A549 (cell line): ENCODE measurements at regions not wholly inside any gene's neighbourhood (a gene's known extent, or its start where the extent isn't known, plus 50 kb on each side); places are given as distances from the start of the nearest gene placed in this dataset.

ENCODE experiments used
- ATAC-seq, 2 experiments: fragments of 200-7000 bp in 1 of 2; fragments of >200 bp in 1 of 2; cut with Nextera tagmentation in 1 of 2; cut with Tn5 transposase in 1 of 2; 3 replicates each; pipeline versions ENCODE4 v1.8.0 to v1.9.1; 2018 to 2020; ENCODE audit warnings: mild to moderate bottlenecking in 1 of 2, moderate library complexity in 1 of 2
- CTCF ChIA-PET: fragments of 300-600 bp; sonication (Branson Sonifier 250); formaldehyde crosslinking; extraction: SDS; loops from one replicate; lab custom pipeline; 2021; ENCODE audit warnings: antibody characterized with exemption, inconsistent platforms; lab: Yijun Ruan, JAX
- POLR2A ChIA-PET: fragments of 350-600 bp; formaldehyde crosslinking; extraction: SDS; loops from one replicate; lab custom pipeline; 2021; ENCODE audit warnings: antibody characterized with exemption, inconsistent platforms; lab: Yijun Ruan, JAX
- DNase-seq, 2 experiments: peaks; one replicate each; pipeline versions ENCODE4 v3.0.0 to v3.0.0-alpha.2; 2011 to 2016; ENCODE audit warnings: low read depth in 1 of 2, low spot score in 1 of 2
- FAIRE-seq: peaks from 2 replicates; lab custom pipeline; 2011; peaks lifted over from hg19 to GRCh38; lab: Jason Lieb, UNC
- H3K27ac ChIP-seq, 2 experiments: fragments of >200 bp; sonication (Bioruptor Twin); formaldehyde crosslinking; 3 replicates each; pipeline ENCODE4 v1.5.1; 2016 to 2017
- H3K4me1 ChIP-seq: fragments of >200 bp; sonication (Bioruptor Twin); formaldehyde crosslinking; 3 replicates; pipeline ENCODE4 v1.6.1; 2016
- H3K4me2 ChIP-seq: fragments of >200 bp; sonication (Bioruptor Twin); formaldehyde crosslinking; 3 replicates; pipeline ENCODE4 v1.6.1; 2016
- H3K4me3 ChIP-seq: fragments of >200 bp; sonication (Bioruptor Twin); formaldehyde crosslinking; 3 replicates; pipeline ENCODE4 v1.5.1; 2016
- H3K9me3 ChIP-seq: fragments of >200 bp; sonication (Bioruptor Twin); formaldehyde crosslinking; 3 replicates; pipeline ENCODE4 v1.6.1; 2016
- BHLHE40 ChIP-seq: IDR thresholded peaks from 2 replicates; pipeline ENCODE4 v1.6.1; 2012; ENCODE audit warnings: low read depth, low read length, inconsistent platforms
- CBX8 ChIP-seq: fragments of 200-600 bp; sonication (generic); IDR thresholded peaks from 2 replicates; pipeline ENCODE4 v1.6.1; 2016
- CEBPB ChIP-seq, 2 experiments: fragments of >200 bp in 1 of 2; sonication (Bioruptor Twin) in 1 of 2; formaldehyde crosslinking in 1 of 2; IDR thresholded peaks; 2 replicates each; pipeline ENCODE4 v1.6.1; 2012 to 2016
- EHF ChIP-seq: fragments of 250-450 bp; sonication (Bioruptor Pico); IDR thresholded peaks from 2 replicates; pipeline ENCODE4 v1.5.0; 2020; ENCODE audit warnings: mild to moderate bottlenecking
- EHMT2 ChIP-seq: fragments of 200-600 bp; sonication (generic); IDR thresholded peaks from 2 replicates; pipeline ENCODE4 v1.6.1; 2016; ENCODE audit warnings: antibody characterized with exemption, low read depth, mild to moderate bottlenecking, moderate library complexity
- ESRRA ChIP-seq: fragments of 150-350 bp; IDR thresholded peaks from 2 replicates; pipeline ENCODE4 v1.6.1; 2014; ENCODE audit warnings: mild to moderate bottlenecking, low read length, borderline replicate concordance
- FOSL2 ChIP-seq, 2 experiments: fragments of 450-650 bp in 1 of 2; fragments of >200 bp in 1 of 2; sonication (Bioruptor Twin) in 1 of 2; formaldehyde crosslinking; IDR thresholded peaks; 2 replicates each; pipeline versions ENCODE4 v1.5.0 to v1.6.1; 2016 to 2020; ENCODE audit warnings: mild to moderate bottlenecking in 1 of 2, moderate library complexity in 1 of 2
- HOXA7 ChIP-seq: fragments of 250-450 bp; sonication (Bioruptor Pico); IDR thresholded peaks from 2 replicates; pipeline ENCODE4 v1.5.0; 2020; ENCODE audit warnings: mild to moderate bottlenecking, moderate library complexity
- HOXB13 ChIP-seq: fragments of 250-450 bp; sonication (Bioruptor Pico); IDR thresholded peaks from 2 replicates; pipeline ENCODE4 v1.5.0; 2020; ENCODE audit warnings: low read depth, mild to moderate bottlenecking, moderate library complexity
- HOXB5 ChIP-seq: fragments of 250-450 bp; sonication (Bioruptor Pico); IDR thresholded peaks from 2 replicates; pipeline ENCODE4 v1.5.0; 2020; ENCODE audit warnings: mild to moderate bottlenecking, moderate library complexity
- MAFK ChIP-seq: fragments of 450-650 bp; IDR thresholded peaks from 2 replicates; pipeline ENCODE4 v1.6.1; 2014; ENCODE audit not compliant: partially characterized antibody
- MYC ChIP-seq: IDR thresholded peaks from 2 replicates; pipeline ENCODE4 v1.6.1; 2012; ENCODE audit warnings: mild to moderate bottlenecking, inconsistent platforms, low read length, improper control_type of control experiment, borderline replicate concordance
- PHF8 ChIP-seq: fragments of 200-600 bp; sonication (generic); IDR thresholded peaks from 2 replicates; pipeline ENCODE4 v1.6.1; 2016; ENCODE audit warnings: low read depth, mild to moderate bottlenecking, antibody characterized with exemption, moderate library complexity, borderline replicate concordance
- POLR2A ChIP-seq: IDR thresholded peaks from 2 replicates; pipeline ENCODE4 v1.6.1; 2012; ENCODE audit warnings: mild to moderate bottlenecking, low read length
- RAD21 ChIP-seq, 2 experiments: fragments of >200 bp in 1 of 2; sonication (Bioruptor Twin) in 1 of 2; formaldehyde crosslinking in 1 of 2; IDR thresholded peaks in 1 of 2; conservative IDR thresholded peaks in 1 of 2; 2 replicates in 1 of 2; 3 replicates in 1 of 2; pipeline ENCODE4 v1.6.1; 2012 to 2018; ENCODE audit warnings: inconsistent platforms in 1 of 2
- RARB ChIP-seq: fragments of 250-450 bp; sonication (Bioruptor Pico); IDR thresholded peaks from 2 replicates; pipeline ENCODE4 v1.8.0; 2021; ENCODE audit warnings: mild to moderate bottlenecking, moderate library complexity
- RCOR1 ChIP-seq: fragments of 150-350 bp; IDR thresholded peaks from 2 replicates; pipeline ENCODE4 v1.6.1; 2014; ENCODE audit warnings: antibody characterized with exemption, low read length, low read depth
- RFX5 ChIP-seq: fragments of 450-650 bp; IDR thresholded peaks from 2 replicates; pipeline ENCODE4 v1.7.1; 2014; ENCODE audit warnings: antibody characterized with exemption, mild to moderate bottlenecking, moderate library complexity
- SMC3 ChIP-seq: fragments of >200 bp; sonication (Bioruptor Twin); formaldehyde crosslinking; IDR thresholded peaks from 3 replicates; pipeline ENCODE4 v1.6.1; 2018; ENCODE audit warnings: inconsistent platforms
- TFCP2L1 ChIP-seq: fragments of 250-450 bp; sonication (Bioruptor Pico); IDR thresholded peaks from 2 replicates; pipeline ENCODE4 v1.5.0; 2021; ENCODE audit warnings: mild to moderate bottlenecking
- ZFP36 ChIP-seq: fragments of 450-650 bp; IDR thresholded peaks from 2 replicates; pipeline ENCODE4 v1.6.1; 2014; ENCODE audit warnings: borderline replicate concordance; ENCODE audit not compliant: partially characterized antibody
- WGBS: methylation state at CpG from one replicate; pipeline ENCODE4 v1.1.6; 2017; ENCODE audit errors: missing lambda C conversion rate; 5-methylcytosine and 5-hydroxymethylcytosine counted together
- TF ChIP-seq, protein P1 (sequence below): fragments of >200 bp; sonication (Bioruptor Twin); formaldehyde crosslinking; IDR thresholded peaks from 2 replicates; pipeline ENCODE4 v1.6.1; 2016
- TF ChIP-seq, protein P2 (sequence below): IDR thresholded peaks from 2 replicates; pipeline ENCODE4 v1.6.1; 2012
- TF ChIP-seq, protein P3 (sequence below): fragments of >200 bp; sonication (Bioruptor Twin); formaldehyde crosslinking; IDR thresholded peaks from 3 replicates; pipeline ENCODE4 v1.5.1; 2016
- TF ChIP-seq, protein P4 (sequence below): fragments of 250-450 bp; sonication (Bioruptor Pico); IDR thresholded peaks from 2 replicates; pipeline ENCODE4 v1.5.0; 2021; ENCODE audit warnings: mild to moderate bottlenecking, moderate library complexity, borderline replicate concordance
- TF ChIP-seq, protein P5 (sequence below): fragments of >200 bp; sonication (Bioruptor Twin); formaldehyde crosslinking; IDR thresholded peaks from 3 replicates; pipeline ENCODE4 v1.6.1; 2016
- TF ChIP-seq, protein P6 (sequence below): IDR thresholded peaks from 2 replicates; pipeline ENCODE4 v1.6.1; 2012; ENCODE audit warnings: low read depth, borderline replicate concordance

DNA sequence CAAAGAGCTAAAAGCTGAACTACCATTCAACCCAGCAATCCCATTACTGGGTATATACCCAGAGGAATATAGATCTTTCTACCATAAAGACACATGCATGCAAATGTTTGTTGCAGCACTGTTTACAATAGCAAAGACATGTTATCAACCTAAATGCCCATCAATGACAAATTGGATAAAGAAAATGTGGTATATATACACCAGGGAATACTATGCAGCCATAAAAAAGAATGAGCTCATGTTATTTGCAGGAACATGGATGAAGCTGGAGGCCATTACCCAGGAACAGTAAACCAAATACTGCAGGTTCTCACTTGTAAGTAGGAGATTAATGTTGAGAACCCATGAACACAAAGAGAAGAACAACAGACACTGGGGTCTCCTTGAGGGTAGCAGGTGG lies 1295.1 kb downstream of the TYW1 start (continued):
- TF ChIP-seq RARB (CRISPR knock-in tag) (no peak), PHF8 (no peak)

DNA sequence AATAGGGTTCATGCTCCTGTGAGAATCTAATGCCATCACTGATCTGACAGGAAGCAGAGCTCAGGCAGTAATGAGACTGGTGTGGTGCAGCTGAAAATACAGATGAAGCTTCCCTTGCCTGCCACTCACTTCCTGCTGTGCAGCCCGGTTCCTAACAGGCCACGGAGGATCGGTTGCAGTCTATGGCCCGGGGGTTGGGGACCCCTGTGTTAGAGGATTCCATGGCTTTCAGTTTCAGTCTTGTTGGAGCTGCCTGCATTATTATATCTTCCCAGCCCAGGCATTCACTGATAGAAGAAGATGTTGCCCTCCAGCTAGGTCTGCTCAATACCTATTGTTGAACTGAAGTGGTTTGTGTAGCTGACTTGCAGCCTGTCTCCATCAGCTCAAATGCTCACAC lies 1298.8 kb downstream of the TYW1 start:
- POLR2A ChIA-PET, result no interaction called here
- ATAC-seq (no peak), FAIRE-seq (no peak), DNase-seq (no peak)
- no peak overlapping the region for H3K4me2 ChIP-seq
- H3K27ac ChIP-seq, result no peak overlapping the region
- H3K9me3 ChIP-seq, result no peaks in the 10 kb centered on the region
- WGBS, result 28% methylated on average over 4 of the region's 4 CpGs
- no peak overlapping the region for H3K4me3 ChIP-seq
- CTCF ChIA-PET, result no interaction called here
- TF ChIP-seq, protein P1, sequence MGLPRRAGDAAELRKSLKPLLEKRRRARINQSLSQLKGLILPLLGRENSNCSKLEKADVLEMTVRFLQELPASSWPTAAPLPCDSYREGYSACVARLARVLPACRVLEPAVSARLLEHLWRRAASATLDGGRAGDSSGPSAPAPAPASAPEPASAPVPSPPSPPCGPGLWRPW, result no peak
- no peak for TF ChIP-seq RAD21 (conservative IDR thresholded peaks at IDR 0.05 in 1 of 2, IDR thresholded peaks at IDR 0.05 in 1 of 2)
- no peak for TF ChIP-seq ZFP36
- TF ChIP-seq BHLHE40, result no peak
- TF ChIP-seq TFCP2L1 (CRISPR knock-in tag), result no peak
- TF ChIP-seq RCOR1, result no peak
- no peak for TF ChIP-seq HOXB13 (CRISPR knock-in tag)
- TF ChIP-seq, protein P2, sequence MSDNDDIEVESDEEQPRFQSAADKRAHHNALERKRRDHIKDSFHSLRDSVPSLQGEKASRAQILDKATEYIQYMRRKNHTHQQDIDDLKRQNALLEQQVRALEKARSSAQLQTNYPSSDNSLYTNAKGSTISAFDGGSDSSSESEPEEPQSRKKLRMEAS, result no peak
- TF ChIP-seq EHMT2, result no peak
- no peak for TF ChIP-seq EHF (CRISPR knock-in tag)
- TF ChIP-seq, protein P3, sequence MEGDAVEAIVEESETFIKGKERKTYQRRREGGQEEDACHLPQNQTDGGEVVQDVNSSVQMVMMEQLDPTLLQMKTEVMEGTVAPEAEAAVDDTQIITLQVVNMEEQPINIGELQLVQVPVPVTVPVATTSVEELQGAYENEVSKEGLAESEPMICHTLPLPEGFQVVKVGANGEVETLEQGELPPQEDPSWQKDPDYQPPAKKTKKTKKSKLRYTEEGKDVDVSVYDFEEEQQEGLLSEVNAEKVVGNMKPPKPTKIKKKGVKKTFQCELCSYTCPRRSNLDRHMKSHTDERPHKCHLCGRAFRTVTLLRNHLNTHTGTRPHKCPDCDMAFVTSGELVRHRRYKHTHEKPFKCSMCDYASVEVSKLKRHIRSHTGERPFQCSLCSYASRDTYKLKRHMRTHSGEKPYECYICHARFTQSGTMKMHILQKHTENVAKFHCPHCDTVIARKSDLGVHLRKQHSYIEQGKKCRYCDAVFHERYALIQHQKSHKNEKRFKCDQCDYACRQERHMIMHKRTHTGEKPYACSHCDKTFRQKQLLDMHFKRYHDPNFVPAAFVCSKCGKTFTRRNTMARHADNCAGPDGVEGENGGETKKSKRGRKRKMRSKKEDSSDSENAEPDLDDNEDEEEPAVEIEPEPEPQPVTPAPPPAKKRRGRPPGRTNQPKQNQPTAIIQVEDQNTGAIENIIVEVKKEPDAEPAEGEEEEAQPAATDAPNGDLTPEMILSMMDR, result no peak
- TF ChIP-seq CEBPB (IDR thresholded peaks at IDR 0.05), result no peak
- TF ChIP-seq HOXA7 (CRISPR knock-in tag), result no peak
- no peak for TF ChIP-seq FOSL2 (IDR thresholded peaks at IDR 0.05)
- no peak for TF ChIP-seq FOSL2 (CRISPR knock-in tag; IDR thresholded peaks at IDR 0.05)
- no peak for TF ChIP-seq RFX5
- no peak for TF ChIP-seq HOXB5 (CRISPR knock-in tag)
- no peak for TF ChIP-seq MYC
- H3K4me1 ChIP-seq, result no peaks in the 10 kb centered on the region

DNA sequence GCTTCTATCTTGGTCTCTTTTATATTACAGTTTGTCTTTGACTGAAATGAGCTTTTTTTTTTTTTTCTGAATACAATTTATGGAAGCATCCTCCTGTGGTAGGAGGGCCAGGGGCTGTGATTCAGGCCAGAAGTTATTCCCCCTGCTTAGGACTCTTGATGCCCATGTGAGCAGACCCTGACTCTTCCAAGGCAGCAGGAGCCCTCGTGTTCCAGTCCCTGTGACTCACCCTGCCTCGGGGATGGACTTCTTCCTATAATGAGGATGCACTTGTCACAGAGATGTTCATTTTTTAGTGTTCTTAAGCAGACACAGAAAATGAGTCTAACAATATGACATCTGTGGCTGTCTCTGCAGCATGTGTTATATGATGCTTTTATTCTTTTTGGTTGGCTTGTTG lies 1293.7 kb upstream of the AUTS2 start:
- 29% methylated on average over 2 of the region's 2 CpGs for WGBS

More for the DNA sequence above, 1293.7 kb upstream of the AUTS2 start:
- no peak for DNase-seq
- no peak overlapping the region for H3K27ac ChIP-seq
- no peak for ATAC-seq
- ChIA-PET POLR2A (no interaction called here), CTCF (interaction anchor here (1.3 kb wide), 1 partner anchor 10 kb away, joined by 3 read pairs; no protein-coding TSS in a partner anchor)
- TF ChIP-seq CBX8, result no peak
- TF ChIP-seq HOXB5 (CRISPR knock-in tag), result no peak
- TF ChIP-seq SMC3, result no peak
- TF ChIP-seq POLR2A, result no peak
- TF ChIP-seq, protein P4, sequence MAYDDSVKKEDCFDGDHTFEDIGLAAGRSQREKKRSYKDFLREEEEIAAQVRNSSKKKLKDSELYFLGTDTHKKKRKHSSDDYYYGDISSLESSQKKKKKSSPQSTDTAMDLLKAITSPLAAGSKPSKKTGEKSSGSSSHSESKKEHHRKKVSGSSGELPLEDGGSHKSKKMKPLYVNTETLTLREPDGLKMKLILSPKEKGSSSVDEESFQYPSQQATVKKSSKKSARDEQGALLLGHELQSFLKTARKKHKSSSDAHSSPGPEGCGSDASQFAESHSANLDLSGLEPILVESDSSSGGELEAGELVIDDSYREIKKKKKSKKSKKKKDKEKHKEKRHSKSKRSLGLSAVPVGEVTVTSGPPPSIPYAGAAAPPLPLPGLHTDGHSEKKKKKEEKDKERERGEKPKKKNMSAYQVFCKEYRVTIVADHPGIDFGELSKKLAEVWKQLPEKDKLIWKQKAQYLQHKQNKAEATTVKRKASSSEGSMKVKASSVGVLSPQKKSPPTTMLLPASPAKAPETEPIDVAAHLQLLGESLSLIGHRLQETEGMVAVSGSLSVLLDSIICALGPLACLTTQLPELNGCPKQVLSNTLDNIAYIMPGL (CRISPR knock-in tag), result no peak
- no peak for TF ChIP-seq ESRRA
- TF ChIP-seq MAFK, result no peak
- TF ChIP-seq, protein P5, sequence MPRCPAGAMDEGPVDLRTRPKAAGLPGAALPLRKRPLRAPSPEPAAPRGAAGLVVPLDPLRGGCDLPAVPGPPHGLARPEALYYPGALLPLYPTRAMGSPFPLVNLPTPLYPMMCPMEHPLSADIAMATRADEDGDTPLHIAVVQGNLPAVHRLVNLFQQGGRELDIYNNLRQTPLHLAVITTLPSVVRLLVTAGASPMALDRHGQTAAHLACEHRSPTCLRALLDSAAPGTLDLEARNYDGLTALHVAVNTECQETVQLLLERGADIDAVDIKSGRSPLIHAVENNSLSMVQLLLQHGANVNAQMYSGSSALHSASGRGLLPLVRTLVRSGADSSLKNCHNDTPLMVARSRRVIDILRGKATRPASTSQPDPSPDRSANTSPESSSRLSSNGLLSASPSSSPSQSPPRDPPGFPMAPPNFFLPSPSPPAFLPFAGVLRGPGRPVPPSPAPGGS, result no peak
- TF ChIP-seq, protein P6, sequence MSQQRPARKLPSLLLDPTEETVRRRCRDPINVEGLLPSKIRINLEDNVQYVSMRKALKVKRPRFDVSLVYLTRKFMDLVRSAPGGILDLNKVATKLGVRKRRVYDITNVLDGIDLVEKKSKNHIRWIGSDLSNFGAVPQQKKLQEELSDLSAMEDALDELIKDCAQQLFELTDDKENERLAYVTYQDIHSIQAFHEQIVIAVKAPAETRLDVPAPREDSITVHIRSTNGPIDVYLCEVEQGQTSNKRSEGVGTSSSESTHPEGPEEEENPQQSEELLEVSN, result no peak
- H3K4me3 ChIP-seq, result no peak overlapping the region
- no peak for FAIRE-seq
- H3K4me2 ChIP-seq, result no peak overlapping the region
- no peaks in the 10 kb centered on the region for H3K9me3 ChIP-seq
- no peaks in the 10 kb centered on the region; the same call in 2 of the 3 replicates for H3K4me1 ChIP-seq
